Endothelial cell (in vitro differentiated cells): ENCODE measurements at regions not wholly inside any gene's neighbourhood (a gene's known extent, or its start where the extent isn't known, plus 50 kb on each side); places are given as distances from the start of the nearest gene placed in this dataset.

Experiments
- DNase-seq: peaks from one replicate; pipeline ENCODE4 v3.0.0; 2021; ENCODE audit warnings: low spot score
- H3K27ac Mint-ChIP-seq: one replicate; pipeline ENCODE4 v1.8.0; 2021; ENCODE audit warnings: mixed read lengths, inconsistent platforms; ENCODE audit not compliant: unreplicated experiment
- H3K27me3 Mint-ChIP-seq: one replicate; pipeline ENCODE4 v1.8.0; 2021; ENCODE audit warnings: mild to moderate bottlenecking, moderate library complexity, mixed read lengths, inconsistent platforms; ENCODE audit not compliant: unreplicated experiment
- H3K36me3 Mint-ChIP-seq: one replicate; pipeline ENCODE4 v1.8.0; 2021; ENCODE audit warnings: mild to moderate bottlenecking, low read depth, mixed read lengths, inconsistent platforms; ENCODE audit not compliant: unreplicated experiment
- H3K4me1 Mint-ChIP-seq: one replicate; pipeline ENCODE4 v1.8.0; 2021; ENCODE audit warnings: mild to moderate bottlenecking, mixed read lengths, inconsistent platforms; ENCODE audit not compliant: unreplicated experiment
- H3K4me3 Mint-ChIP-seq: one replicate; pipeline ENCODE4 v1.8.0; 2021; ENCODE audit warnings: mild to moderate bottlenecking, mixed read lengths, inconsistent platforms; ENCODE audit not compliant: unreplicated experiment
- H3K9me3 Mint-ChIP-seq: one replicate; pipeline ENCODE4 v1.8.0; 2021; ENCODE audit warnings: mixed read lengths, inconsistent platforms; ENCODE audit not compliant: unreplicated experiment
- TF ChIP-seq, protein P1 (sequence below): fragments of 200-600 bp; sonication (generic); IDR thresholded peaks from one replicate; pipeline ENCODE4 v1.5.0; 2021; ENCODE audit warnings: antibody characterized with exemption; ENCODE audit not compliant: unreplicated experiment

DNA sequence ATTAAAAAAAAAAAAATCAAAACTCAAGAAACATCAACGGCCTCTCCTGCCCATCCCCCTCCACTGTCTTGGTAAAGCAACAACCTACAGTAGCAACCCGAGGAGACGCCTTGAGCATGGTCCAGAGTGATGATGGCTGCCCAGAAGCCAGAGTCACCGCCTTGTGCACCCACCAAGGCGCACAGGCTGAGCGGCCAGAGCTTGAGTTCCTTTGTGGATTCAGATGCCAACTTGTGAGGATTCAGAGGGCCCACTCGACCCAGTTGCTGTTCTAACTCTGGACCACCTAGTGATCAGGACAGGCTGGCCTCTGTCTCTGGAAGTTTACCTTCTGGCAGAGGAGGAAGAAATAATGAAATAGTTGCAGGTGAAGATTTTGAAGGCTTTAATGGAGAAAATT, 105.0 kb downstream of the PDCL3 start:
- Mint-ChIP-seq H3K4me1 (peaks cover 11% of the 10 kb centered on the region), H3K27me3 (no peaks in the 10 kb centered on the region), H3K36me3 (no peaks in the 10 kb centered on the region), H3K4me3 (no peak overlapping the region), H3K9me3 (no peaks in the 10 kb centered on the region), H3K27ac (no peak overlapping the region)
- DNase-seq, result no peak
- TF ChIP-seq, protein P1, sequence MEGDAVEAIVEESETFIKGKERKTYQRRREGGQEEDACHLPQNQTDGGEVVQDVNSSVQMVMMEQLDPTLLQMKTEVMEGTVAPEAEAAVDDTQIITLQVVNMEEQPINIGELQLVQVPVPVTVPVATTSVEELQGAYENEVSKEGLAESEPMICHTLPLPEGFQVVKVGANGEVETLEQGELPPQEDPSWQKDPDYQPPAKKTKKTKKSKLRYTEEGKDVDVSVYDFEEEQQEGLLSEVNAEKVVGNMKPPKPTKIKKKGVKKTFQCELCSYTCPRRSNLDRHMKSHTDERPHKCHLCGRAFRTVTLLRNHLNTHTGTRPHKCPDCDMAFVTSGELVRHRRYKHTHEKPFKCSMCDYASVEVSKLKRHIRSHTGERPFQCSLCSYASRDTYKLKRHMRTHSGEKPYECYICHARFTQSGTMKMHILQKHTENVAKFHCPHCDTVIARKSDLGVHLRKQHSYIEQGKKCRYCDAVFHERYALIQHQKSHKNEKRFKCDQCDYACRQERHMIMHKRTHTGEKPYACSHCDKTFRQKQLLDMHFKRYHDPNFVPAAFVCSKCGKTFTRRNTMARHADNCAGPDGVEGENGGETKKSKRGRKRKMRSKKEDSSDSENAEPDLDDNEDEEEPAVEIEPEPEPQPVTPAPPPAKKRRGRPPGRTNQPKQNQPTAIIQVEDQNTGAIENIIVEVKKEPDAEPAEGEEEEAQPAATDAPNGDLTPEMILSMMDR, result no peak

DNA sequence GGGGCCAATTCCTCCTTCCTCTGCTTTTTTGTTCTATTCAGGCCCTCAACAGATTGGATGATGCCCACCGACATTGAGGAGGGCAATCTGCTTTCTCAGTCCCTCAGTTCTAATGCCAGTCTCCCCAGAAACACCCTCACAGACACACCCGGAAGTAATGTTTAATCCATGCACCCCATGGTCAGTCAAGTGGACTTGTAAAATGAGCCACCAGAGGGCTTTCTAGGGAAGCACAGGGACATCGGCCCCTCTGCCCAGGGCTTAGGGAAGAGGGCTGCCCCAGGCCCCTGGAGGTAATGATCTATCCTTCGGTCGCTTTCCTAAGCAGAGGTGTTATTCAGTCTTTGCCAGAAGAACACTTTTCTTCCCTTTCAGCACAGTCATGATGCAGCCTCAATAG, 107.4 kb downstream of the PDCL3 start:
- TF ChIP-seq, protein P1, result no peak
- no peaks in the 10 kb centered on the region for H3K27me3 Mint-ChIP-seq
- H3K4me3 Mint-ChIP-seq, result no peak overlapping the region
- no peak for DNase-seq
- H3K4me1 Mint-ChIP-seq, result peaks cover 11% of the 10 kb centered on the region
- no peaks in the 10 kb centered on the region for H3K9me3 Mint-ChIP-seq
- no peak overlapping the region for H3K27ac Mint-ChIP-seq
- no peaks in the 10 kb centered on the region for H3K36me3 Mint-ChIP-seq

DNA sequence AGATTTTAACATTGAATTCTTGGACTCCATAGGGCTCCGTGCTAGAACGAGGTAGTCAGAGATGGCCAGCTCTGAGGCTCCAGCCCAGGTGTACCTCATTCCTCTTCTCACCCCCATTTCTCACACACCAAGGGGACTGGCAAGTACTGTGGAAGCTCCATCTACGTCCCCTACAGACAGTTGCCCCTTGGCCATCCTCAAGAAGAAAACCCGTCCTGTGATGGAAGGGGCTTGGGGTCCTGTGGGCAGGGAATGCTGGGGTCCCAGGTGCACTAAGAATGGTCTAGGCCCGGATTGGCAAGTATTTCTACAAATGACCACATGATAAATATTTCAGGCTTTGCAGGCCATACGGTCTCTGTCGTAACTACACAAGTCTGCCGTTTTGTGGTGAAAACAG, 110.3 kb downstream of the PDCL3 start:
- H3K27ac Mint-ChIP-seq, result no peak overlapping the region

DNA sequence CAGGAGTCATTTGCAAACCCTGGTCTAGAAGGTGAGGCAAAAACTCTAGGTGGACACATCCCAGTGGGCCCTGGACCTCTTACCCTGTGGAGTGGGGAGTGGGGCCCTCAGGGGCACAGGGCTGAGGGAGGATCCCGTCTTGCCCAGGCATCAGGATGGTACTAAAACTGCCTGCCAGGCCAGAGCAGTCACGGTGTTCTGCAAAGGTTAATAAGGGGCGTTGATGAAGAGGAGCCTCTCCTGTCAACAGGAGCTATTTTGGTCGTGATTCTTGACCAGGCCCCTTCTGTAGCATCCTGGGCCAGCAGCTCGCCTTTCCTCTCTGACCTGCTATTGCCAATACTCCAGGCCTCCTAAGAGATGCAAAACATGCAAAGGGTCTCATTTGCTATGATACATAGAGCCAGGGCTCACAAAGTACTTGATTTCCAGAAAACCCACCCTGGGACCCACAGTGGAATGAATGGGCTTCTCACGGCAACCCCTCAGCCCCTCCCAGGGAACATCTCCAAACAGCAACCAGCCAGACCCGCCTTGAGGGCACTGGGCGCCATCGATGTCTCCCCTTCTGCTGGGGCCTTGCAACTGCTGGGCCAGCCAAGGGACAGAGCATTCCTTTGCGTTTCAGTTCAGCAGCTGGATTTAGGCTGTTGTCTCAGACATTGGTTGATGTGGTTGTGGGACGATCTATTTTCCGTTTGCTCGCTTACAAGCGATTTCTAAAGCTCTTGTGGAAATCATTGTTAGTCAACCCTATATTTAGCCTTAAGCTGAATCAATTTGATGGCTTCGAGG, 111.1 kb downstream of the PDCL3 start:
- Mint-ChIP-seq H3K27me3 (peaks cover 1% of the 10 kb centered on the region), H3K4me3 (no peak overlapping the region), H3K27ac (no peak overlapping the region), H3K9me3 (no peaks in the 10 kb centered on the region), H3K36me3 (peaks cover 3% of the 10 kb centered on the region), H3K4me1 (peaks cover under 1% of the 10 kb centered on the region)
- DNase-seq, result no peak
- TF ChIP-seq, protein P1, result no peak

More for the DNA sequence above, 110.3 kb downstream of the PDCL3 start:
- Mint-ChIP-seq H3K4me1 (peaks cover 8% of the 10 kb centered on the region), H3K4me3 (no peak overlapping the region), H3K27me3 (peaks cover 1% of the 10 kb centered on the region), H3K36me3 (no peaks in the 10 kb centered on the region), H3K9me3 (no peaks in the 10 kb centered on the region)
- TF ChIP-seq, protein P1, result no peak
- no peak for DNase-seq

DNA sequence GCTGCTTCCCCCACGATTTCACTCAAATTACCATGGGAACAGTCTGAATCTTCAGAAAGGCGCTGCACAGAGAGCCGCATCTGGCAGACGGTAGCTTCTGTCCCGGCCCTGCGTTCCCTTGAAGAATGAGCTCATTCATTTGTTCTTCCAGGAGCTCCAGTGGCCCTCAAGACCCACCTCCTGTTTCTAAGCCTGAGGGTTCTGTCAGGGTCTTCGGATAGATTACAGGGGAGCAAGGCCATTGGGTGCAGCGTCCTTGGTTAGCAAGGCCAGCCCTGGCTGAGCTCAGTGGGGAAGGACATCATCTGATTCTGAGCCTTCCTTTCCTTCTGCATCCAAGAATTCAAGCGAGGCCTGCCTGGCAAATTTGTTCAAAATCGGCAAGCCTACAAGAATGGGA, 111.9 kb downstream of the PDCL3 start:
- Mint-ChIP-seq H3K9me3 (no peaks in the 10 kb centered on the region), H3K36me3 (peaks cover 4% of the 10 kb centered on the region), H3K4me1 (no peaks in the 10 kb centered on the region), H3K27me3 (peaks cover 1% of the 10 kb centered on the region), H3K4me3 (no peak overlapping the region), H3K27ac (no peak overlapping the region)
- DNase-seq, result no peak
- TF ChIP-seq, protein P1, result no peak
